HUES48 (cell line): ENCODE measurements at regions not wholly inside any gene's neighbourhood (a gene's known extent, or its start where the extent isn't known, plus 50 kb on each side); places are given as distances from the start of the nearest gene placed in this dataset.

Experiments
- H3K27ac ChIP-seq: one replicate; pipeline ENCODE4 v1.7.0; 2013; ENCODE audit warnings: low read depth, low read length, inconsistent platforms
- H3K27me3 ChIP-seq: 2 replicates; pipeline ENCODE4 v1.6.1; 2013; ENCODE audit warnings: mild to moderate bottlenecking, low read length; ENCODE audit not compliant: control insufficient read depth, insufficient read depth
- H3K36me3 ChIP-seq: 2 replicates; pipeline ENCODE4 v1.6.1; 2013; ENCODE audit warnings: low read length; ENCODE audit not compliant: control insufficient read depth, insufficient read depth
- H3K4me1 ChIP-seq: 2 replicates; pipeline ENCODE4 v1.6.1; 2013; ENCODE audit warnings: mild to moderate bottlenecking, low read length; ENCODE audit not compliant: control insufficient read depth, insufficient read depth
- H3K4me3 ChIP-seq: 2 replicates; pipeline ENCODE4 v1.5.1; 2013; ENCODE audit warnings: mild to moderate bottlenecking, low read depth, low read length
- H3K9ac ChIP-seq: 2 replicates; pipeline ENCODE4 v1.6.1; 2013; ENCODE audit warnings: mild to moderate bottlenecking, low read depth, low read length, moderate library complexity
- H3K9me3 ChIP-seq: 2 replicates; pipeline ENCODE4 v1.6.1; 2013; ENCODE audit warnings: low read length; ENCODE audit not compliant: control insufficient read depth, insufficient read depth

- Histone ChIP-seq H3K27me3 (peaks cover 84% of the 10 kb centered on the region), H3K4me1 (no peaks in the 10 kb centered on the region), H3K36me3 (no peaks in the 10 kb centered on the region), H3K9me3 (no peaks in the 10 kb centered on the region), H3K9ac (no peak overlapping the region), H3K4me3 (no peak overlapping the region), H3K27ac (no peak overlapping the region)
Observed at GRCh38 chr22:22158207-22158816, 86.3 kb upstream of the VPREB1 start.

DNA sequence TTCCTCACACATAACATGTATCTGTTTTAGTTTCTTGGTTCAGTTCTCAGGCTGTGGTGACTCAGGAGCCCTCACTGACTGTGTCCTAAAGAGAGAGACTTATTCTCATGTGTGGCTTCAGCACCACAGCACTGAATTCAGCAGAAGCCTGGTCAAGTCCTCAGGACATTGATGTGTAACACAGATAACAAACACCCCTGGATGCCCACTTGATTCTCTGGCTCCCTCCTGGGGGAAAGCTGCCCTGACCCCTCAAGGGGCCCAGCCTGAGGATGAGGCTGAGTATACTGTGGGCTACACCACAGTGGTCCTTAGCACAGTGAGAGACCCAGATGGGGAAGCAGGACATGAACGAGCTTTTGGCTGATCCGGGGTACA lies 87.2 kb upstream of the VPREB1 start:
- peaks cover 83% of the 10 kb centered on the region for H3K27me3 ChIP-seq
- H3K36me3 ChIP-seq, result no peaks in the 10 kb centered on the region
- H3K4me1 ChIP-seq, result no peaks in the 10 kb centered on the region
- H3K4me3 ChIP-seq, result no peak overlapping the region
- H3K9ac ChIP-seq, result no peak overlapping the region
- no peaks in the 10 kb centered on the region for H3K9me3 ChIP-seq
- H3K27ac ChIP-seq, result no peak overlapping the region

DNA sequence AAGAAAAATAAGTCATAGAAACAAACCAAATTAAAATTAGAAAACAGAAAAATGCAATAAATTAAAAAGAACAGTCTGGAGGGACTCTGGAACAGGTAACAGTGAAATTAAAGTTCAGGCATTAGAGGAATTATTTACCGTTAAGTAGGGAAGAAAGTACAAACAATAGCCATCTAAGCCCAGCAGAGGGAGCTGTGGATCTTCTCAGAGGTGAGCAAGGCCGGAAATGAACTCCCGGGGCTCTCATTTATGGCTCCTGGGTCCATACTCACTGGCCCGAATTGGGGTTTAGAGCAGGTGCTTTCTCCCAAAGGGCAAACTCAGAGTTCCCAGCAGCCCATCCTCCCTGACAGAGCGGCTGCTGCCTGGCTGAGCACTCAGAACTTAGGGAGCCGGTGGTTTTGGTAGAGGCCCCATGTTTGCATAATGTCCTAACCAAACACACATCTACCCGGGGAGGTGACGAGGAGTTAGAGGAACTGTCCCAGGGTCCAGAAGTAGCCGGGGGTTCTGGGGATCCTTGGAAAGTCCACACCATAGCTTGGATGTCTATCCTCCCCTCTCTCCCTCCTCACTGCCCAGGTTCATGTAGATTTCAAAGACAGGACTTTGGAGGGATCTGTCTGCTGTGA lies 87.8 kb upstream of the VPREB1 start:
- H3K4me3 ChIP-seq, result no peak overlapping the region
- no peak overlapping the region for H3K27ac ChIP-seq
- no peaks in the 10 kb centered on the region for H3K9me3 ChIP-seq
- H3K36me3 ChIP-seq, result no peaks in the 10 kb centered on the region
- no peak overlapping the region for H3K9ac ChIP-seq
- peaks cover 83% of the 10 kb centered on the region for H3K27me3 ChIP-seq
- no peaks in the 10 kb centered on the region for H3K4me1 ChIP-seq

DNA sequence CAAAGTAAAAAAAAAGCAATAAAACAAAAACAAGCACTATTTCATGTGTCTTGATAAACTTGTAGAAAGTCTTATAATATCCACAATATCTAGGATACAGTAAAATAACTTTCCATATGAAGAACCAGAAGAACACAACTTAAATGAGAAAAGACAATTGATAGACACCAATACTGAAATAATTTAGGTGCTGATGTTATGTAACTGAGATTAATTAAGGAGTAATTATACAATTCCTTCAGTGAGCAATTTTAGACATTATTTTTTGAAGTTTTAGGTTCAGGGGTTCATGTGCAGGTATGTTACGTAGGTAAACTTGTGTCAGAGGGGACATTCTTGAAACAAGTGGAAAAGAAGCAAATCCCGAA lies 88.3 kb upstream of the VPREB1 start:
- Histone ChIP-seq H3K27me3 (peaks cover 85% of the 10 kb centered on the region), H3K36me3 (no peaks in the 10 kb centered on the region), H3K4me3 (no peak overlapping the region), H3K9ac (no peak overlapping the region), H3K9me3 (no peaks in the 10 kb centered on the region), H3K27ac (no peak overlapping the region), H3K4me1 (no peaks in the 10 kb centered on the region)

DNA sequence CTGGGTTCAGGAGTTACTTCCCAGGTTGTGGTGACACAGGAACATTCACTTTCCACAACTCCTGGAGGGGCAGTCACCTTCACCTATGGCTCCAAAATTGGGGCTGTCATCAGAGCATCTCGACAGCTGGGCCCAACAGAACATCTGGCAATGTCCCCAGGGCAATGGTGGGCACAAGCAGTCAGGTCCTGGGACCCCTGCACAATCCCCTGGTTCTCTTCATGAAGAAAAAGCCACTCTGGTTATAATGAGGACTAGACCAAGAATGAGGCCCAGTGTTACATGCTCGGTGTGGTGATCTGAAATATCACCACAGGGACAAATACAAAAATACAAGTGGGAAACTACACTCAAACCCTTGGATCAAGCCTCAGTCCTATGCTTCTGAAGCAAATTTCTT lies 89.0 kb upstream of the VPREB1 start:
- H3K4me3 ChIP-seq, result no peak overlapping the region
- no peaks in the 10 kb centered on the region for H3K4me1 ChIP-seq
- H3K27ac ChIP-seq, result no peak overlapping the region
- no peaks in the 10 kb centered on the region for H3K9me3 ChIP-seq
- no peaks in the 10 kb centered on the region for H3K36me3 ChIP-seq
- no peak overlapping the region for H3K9ac ChIP-seq
- H3K27me3 ChIP-seq, result peaks cover 92% of the 10 kb centered on the region

GRCh38 chr22:22155146-22155545 lies 89.4 kb upstream of the VPREB1 start:
- Histone ChIP-seq H3K4me1 (no peaks in the 10 kb centered on the region), H3K4me3 (no peak overlapping the region), H3K27me3 (peaks cover 97% of the 10 kb centered on the region), H3K36me3 (no peaks in the 10 kb centered on the region), H3K9me3 (no peaks in the 10 kb centered on the region), H3K9ac (no peak overlapping the region), H3K27ac (no peak overlapping the region)

DNA sequence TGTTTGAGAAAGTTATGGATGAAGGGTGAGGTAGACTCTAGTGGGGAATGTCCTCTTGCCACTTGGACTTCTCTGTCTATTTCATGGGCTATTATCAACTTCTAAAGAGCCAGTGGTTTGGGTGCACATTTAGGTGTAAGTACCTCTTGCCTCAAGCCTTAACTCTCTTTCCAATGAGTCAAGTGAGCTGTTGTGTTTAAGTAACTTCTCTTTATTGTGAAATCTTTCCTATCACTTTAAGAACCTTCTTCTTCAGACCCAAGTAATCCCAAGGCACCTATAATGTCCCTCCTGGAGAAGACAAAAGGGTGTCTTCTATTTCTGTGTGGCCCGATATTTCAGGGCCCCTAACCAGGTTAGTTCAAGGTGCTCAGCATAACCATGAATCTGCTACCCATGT lies 90.5 kb upstream of the VPREB1 start:
- Histone ChIP-seq H3K27ac (no peak overlapping the region), H3K27me3 (peaks cover 98% of the 10 kb centered on the region), H3K9ac (no peak overlapping the region)

GRCh38 chr22:22151308-22151707 lies 93.3 kb upstream of the VPREB1 start:
- Histone ChIP-seq H3K27ac (no peak overlapping the region), H3K4me1 (no peaks in the 10 kb centered on the region), H3K27me3 (peaks cover 99% of the 10 kb centered on the region), H3K9me3 (no peaks in the 10 kb centered on the region), H3K9ac (no peak overlapping the region), H3K36me3 (no peaks in the 10 kb centered on the region), H3K4me3 (no peak overlapping the region)

More for the DNA sequence above, 90.5 kb upstream of the VPREB1 start:
- no peaks in the 10 kb centered on the region for H3K36me3 ChIP-seq
- H3K4me1 ChIP-seq, result no peaks in the 10 kb centered on the region
- H3K9me3 ChIP-seq, result no peaks in the 10 kb centered on the region
- H3K4me3 ChIP-seq, result no peak overlapping the region

DNA sequence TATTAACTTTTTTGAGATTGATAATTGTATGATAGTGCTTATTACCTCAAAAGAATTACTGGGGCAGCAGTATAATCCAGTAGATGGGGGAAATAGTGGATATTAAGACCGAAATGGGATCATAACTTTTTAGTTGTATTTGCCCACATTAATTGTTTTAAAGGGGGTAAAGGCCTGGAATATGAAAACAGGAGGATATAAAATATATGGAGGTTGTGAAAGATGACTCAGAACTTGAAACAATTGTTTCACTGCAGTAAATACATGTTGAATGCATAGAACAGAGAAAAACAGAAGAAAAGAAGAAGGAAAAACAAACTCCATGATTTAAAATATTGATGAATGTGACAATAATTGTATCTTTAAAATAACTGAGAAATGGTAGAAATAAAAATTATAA lies 94.1 kb upstream of the VPREB1 start:
- no peaks in the 10 kb centered on the region for H3K36me3 ChIP-seq
- no peak overlapping the region for H3K9ac ChIP-seq
- no peak overlapping the region for H3K27ac ChIP-seq
- H3K27me3 ChIP-seq, result peaks cover 98% of the 10 kb centered on the region
- no peaks in the 10 kb centered on the region for H3K9me3 ChIP-seq
- no peak overlapping the region for H3K4me3 ChIP-seq
- H3K4me1 ChIP-seq, result no peaks in the 10 kb centered on the region

DNA sequence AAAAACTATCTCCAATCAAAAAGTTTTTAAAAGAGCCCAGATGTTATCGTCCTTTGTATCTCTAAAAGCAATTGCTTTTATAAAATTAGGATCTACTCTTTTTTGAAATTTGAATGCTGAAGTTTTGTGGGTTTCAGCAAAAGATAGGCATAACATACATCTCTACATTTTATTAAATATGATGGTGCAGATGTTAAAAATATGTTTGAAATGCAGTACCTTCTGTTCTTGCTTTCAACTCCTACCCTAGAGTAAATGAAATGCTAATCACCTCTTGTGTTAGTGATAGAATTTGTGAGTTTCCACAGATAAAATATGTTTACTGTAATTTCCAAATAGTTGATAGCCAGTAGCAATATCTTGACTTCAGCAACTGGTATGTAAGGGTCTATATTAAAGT lies 95.7 kb upstream of the VPREB1 start:
- H3K9ac ChIP-seq, result no peak overlapping the region
- peaks cover 97% of the 10 kb centered on the region for H3K27me3 ChIP-seq
- H3K4me1 ChIP-seq, result no peaks in the 10 kb centered on the region
- H3K9me3 ChIP-seq, result no peaks in the 10 kb centered on the region
- H3K4me3 ChIP-seq, result no peak overlapping the region
- H3K36me3 ChIP-seq, result no peaks in the 10 kb centered on the region
- no peak overlapping the region for H3K27ac ChIP-seq

- H3K4me3 ChIP-seq, result no peak overlapping the region
- no peak overlapping the region for H3K27ac ChIP-seq
- H3K4me1 ChIP-seq, result peaks cover 21% of the 10 kb centered on the region
- H3K27me3 ChIP-seq, result peaks cover 88% of the 10 kb centered on the region
- H3K9me3 ChIP-seq, result no peaks in the 10 kb centered on the region
- H3K9ac ChIP-seq, result no peak overlapping the region
- no peaks in the 10 kb centered on the region for H3K36me3 ChIP-seq
Observed at GRCh38 chr22:22144858-22145257, 99.7 kb upstream of the VPREB1 start.
